AG04449 (cell line): ENCODE measurements at regions not wholly inside any gene's neighbourhood (a gene's known extent, or its start where the extent isn't known, plus 50 kb on each side); places are given as distances from the start of the nearest gene placed in this dataset.

Source experiments
- CTCF ChIA-PET: fragments of 350-600 bp; formaldehyde crosslinking; extraction: SDS; loops from one replicate; lab custom pipeline; 2021; ENCODE audit warnings: antibody characterized with exemption; lab: Yijun Ruan, JAX
- POLR2A ChIA-PET: fragments of 400-600, 350-600 bp; formaldehyde crosslinking; extraction: SDS; loops from one replicate; lab custom pipeline; 2020; ENCODE audit warnings: antibody characterized with exemption, inconsistent platforms; lab: Yijun Ruan, JAX
- DNase-seq: peaks from one replicate; pipeline ENCODE4 v3.0.0-alpha.2; 2010; ENCODE audit warnings: low read depth, low spot score
- H3K4me3 ChIP-seq: 2 replicates; pipeline ENCODE4 v1.5.1; 2011; ENCODE audit warnings: low read depth, mild to moderate bottlenecking, control low read depth, low read length
- TF ChIP-seq, protein P1 (sequence below): IDR thresholded peaks from one replicate; pipeline ENCODE4 v1.5.1; 2011; ENCODE audit warnings: mild to moderate bottlenecking, moderate library complexity, low read length, control low read depth, inconsistent platforms; ENCODE audit not compliant: insufficient read depth; ENCODE audit errors: missing control alignments

GRCh38 chr1:58032611-58033073 is 513.9 kb downstream of the OMA1 start:
- no peak for DNase-seq
- POLR2A ChIA-PET = no interaction called here
- H3K4me3 ChIP-seq = no peak overlapping the region
- TF ChIP-seq, protein P1, sequence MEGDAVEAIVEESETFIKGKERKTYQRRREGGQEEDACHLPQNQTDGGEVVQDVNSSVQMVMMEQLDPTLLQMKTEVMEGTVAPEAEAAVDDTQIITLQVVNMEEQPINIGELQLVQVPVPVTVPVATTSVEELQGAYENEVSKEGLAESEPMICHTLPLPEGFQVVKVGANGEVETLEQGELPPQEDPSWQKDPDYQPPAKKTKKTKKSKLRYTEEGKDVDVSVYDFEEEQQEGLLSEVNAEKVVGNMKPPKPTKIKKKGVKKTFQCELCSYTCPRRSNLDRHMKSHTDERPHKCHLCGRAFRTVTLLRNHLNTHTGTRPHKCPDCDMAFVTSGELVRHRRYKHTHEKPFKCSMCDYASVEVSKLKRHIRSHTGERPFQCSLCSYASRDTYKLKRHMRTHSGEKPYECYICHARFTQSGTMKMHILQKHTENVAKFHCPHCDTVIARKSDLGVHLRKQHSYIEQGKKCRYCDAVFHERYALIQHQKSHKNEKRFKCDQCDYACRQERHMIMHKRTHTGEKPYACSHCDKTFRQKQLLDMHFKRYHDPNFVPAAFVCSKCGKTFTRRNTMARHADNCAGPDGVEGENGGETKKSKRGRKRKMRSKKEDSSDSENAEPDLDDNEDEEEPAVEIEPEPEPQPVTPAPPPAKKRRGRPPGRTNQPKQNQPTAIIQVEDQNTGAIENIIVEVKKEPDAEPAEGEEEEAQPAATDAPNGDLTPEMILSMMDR = no peak
- CTCF ChIA-PET = no interaction called here

DNA sequence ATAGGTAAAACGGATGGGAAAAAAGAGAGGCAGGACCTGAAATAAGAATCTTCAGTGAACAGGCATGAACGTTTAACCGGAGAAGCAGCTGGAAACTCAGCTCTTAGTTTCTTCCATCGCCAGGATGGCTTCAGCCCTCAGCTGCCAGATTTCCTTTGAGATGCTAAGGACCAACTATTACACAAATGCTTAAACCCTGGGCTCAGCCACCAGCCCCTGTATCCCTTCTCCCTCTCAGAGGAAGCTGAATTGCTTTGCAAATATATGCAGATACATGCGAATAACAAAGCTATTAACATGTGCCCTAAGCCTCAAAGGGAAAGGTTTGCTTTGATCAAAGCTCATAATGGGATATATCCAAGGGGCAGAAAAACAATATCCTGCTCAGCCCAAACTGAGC is 515.1 kb downstream of the OMA1 start:
- no peak for DNase-seq
- ChIA-PET POLR2A (no interaction called here), CTCF (no interaction called here)
- H3K4me3 ChIP-seq = no peak overlapping the region
- TF ChIP-seq, protein P1 = no peak

DNA sequence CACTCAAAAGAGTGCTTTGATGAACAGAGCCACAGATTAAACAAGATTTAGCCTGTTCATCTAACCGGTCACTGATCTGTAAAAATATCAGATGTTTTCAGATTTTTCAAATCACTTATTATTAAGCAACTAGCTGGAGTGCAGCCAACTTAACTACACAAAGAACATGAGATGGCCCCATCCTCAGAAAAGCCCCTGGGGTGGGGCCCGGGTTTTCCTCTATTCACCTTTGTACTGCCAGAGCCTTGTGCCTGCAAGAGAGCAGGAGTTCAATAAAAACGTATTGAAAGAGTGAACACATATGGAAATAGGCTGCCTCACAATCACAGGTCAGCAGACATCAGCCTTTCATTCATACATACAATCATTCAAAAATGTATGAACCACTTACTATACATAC is 516.1 kb downstream of the OMA1 start:
- ChIA-PET CTCF (no interaction called here), POLR2A (no interaction called here)
- DNase-seq = no peak

DNA sequence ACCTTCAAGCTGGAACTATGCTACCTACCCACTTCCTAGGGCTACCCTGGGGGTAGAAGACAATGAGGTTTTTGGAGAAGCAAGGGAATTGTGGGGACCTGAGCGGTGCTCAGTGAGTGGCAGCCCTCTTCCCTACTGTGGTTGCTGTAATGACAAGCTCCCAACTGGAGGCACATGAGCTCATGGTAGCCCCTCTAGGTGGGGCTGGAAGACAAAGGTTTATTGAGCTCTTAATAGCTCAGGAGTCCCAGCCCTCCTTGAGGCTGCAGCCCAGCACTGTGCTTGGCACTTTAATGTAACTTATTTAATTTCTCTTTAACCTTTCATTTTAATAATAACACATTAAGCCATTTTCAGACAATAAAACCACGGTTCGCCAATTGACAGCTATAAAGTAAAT is 528.9 kb downstream of the OMA1 start:
- TF ChIP-seq, protein P1 = no peak
- no peak overlapping the region for H3K4me3 ChIP-seq
- DNase-seq = no peak
- POLR2A ChIA-PET = no interaction called here
- CTCF ChIA-PET = no interaction called here

More for the DNA sequence above, 516.1 kb downstream of the OMA1 start:
- TF ChIP-seq, protein P1 = no peak
- H3K4me3 ChIP-seq = no peak overlapping the region

- TF ChIP-seq, protein P1 = no peak
- no peak for DNase-seq
- ChIA-PET POLR2A (no interaction called here), CTCF (no interaction called here)
- H3K4me3 ChIP-seq = no peak overlapping the region
Observed at GRCh38 chr1:58013237-58013636, 533.3 kb downstream of the OMA1 start.

- H3K4me3 ChIP-seq = no peak overlapping the region
- CTCF ChIA-PET = no interaction called here
- TF ChIP-seq, protein P1 = no peak
- POLR2A ChIA-PET = no interaction called here
- DNase-seq = no peak
Observed at GRCh38 chr1:58011978-58012377, 534.5 kb downstream of the OMA1 start.
